Activated CD8-positive, alpha-beta T cell treated with anti-CD3 and anti-CD28 coated beads for 36 hours (primary cell): ENCODE measurements at regions not wholly inside any gene's neighbourhood (a gene's known extent, or its start where the extent isn't known, plus 50 kb on each side); places are given as distances from the start of the nearest gene placed in this dataset.

Source experiments
- ATAC-seq: fragments of 200-7000 bp; cut with Tn5 transposase; one replicate; pipeline ENCODE4 v1.10.0; 2021; ENCODE audit warnings: mild to moderate bottlenecking, moderate library complexity
- CTCF ChIA-PET: fragments of 350-600 bp; sonication (Branson Sonifier 250); formaldehyde crosslinking; loops from one replicate; lab custom pipeline; 2021; ENCODE audit warnings: antibody characterized with exemption; lab: Charles Lee
- POLR2A ChIA-PET: fragments of 350-600 bp; sonication (Branson Sonifier 250); formaldehyde crosslinking; loops from one replicate; lab custom pipeline; 2021; ENCODE audit warnings: antibody characterized with exemption; lab: Charles Lee
- DNase-seq: peaks from one replicate; pipeline ENCODE4 v3.0.0-alpha.2; 2020
- H3K27ac Mint-ChIP-seq: one replicate; pipeline ENCODE4 v1.8.0; 2021; ENCODE audit warnings: mild to moderate bottlenecking, mixed read lengths
- H3K27me3 Mint-ChIP-seq: one replicate; pipeline ENCODE4 v1.8.0; 2021; ENCODE audit warnings: mixed read lengths
- H3K36me3 Mint-ChIP-seq: one replicate; pipeline ENCODE4 v1.8.0; 2021; ENCODE audit warnings: low read depth, mixed read lengths
- H3K4me1 Mint-ChIP-seq: one replicate; pipeline ENCODE4 v1.8.0; 2021; ENCODE audit warnings: low read depth, mixed read lengths
- H3K4me3 Mint-ChIP-seq: one replicate; pipeline ENCODE4 v1.8.0; 2021; ENCODE audit warnings: mild to moderate bottlenecking, moderate library complexity, mixed read lengths
- H3K9me3 Mint-ChIP-seq: one replicate; pipeline ENCODE4 v1.8.0; 2021; ENCODE audit warnings: mixed read lengths
- CTCF ChIP-seq: fragments of 200-600 bp; IDR thresholded peaks from one replicate; pipeline ENCODE4 v1.8.0; 2022; ENCODE audit warnings: antibody characterized with exemption, mild to moderate bottlenecking
- intact Hi-C: fragments of 100-400 bp; cut with micrococcal nuclease; formaldehyde crosslinking; loops from one replicate; pipeline ENCODE4 v1.10.0; 2022

GRCh38 chr11:126149759-126150625 lies 61.5 kb downstream of the RPUSD4 start:
- Mint-ChIP-seq H3K27me3 (peaks cover 7% of the 10 kb centered on the region), H3K4me1 (no peaks in the 10 kb centered on the region), H3K9me3 (peaks cover 5% of the 10 kb centered on the region), H3K4me3 (no peak overlapping the region), H3K36me3 (no peaks in the 10 kb centered on the region), H3K27ac (no peak overlapping the region)
- ATAC-seq (no peak), DNase-seq (no peak)
- intact Hi-C loops: no loop called here
- TF ChIP-seq CTCF: no peak
- ChIA-PET CTCF (interaction anchor here (1.2 kb wide), 1 partner anchor 44 kb away, joined by 3 read pairs; no protein-coding TSS in a partner anchor), POLR2A (no interaction called here)

GRCh38 chr11:126148317-126148716 lies 63.1 kb downstream of the RPUSD4 start:
- Mint-ChIP-seq H3K4me3 (no peak overlapping the region), H3K27ac (no peak overlapping the region), H3K9me3 (peaks cover 5% of the 10 kb centered on the region), H3K36me3 (no peaks in the 10 kb centered on the region), H3K27me3 (peaks cover 7% of the 10 kb centered on the region), H3K4me1 (no peaks in the 10 kb centered on the region)
- ATAC-seq (no peak), DNase-seq (no peak)
- CTCF ChIA-PET: no interaction called here
- no peak for TF ChIP-seq CTCF
- POLR2A ChIA-PET: no interaction called here
- intact Hi-C loops: no loop called here

- ChIA-PET POLR2A (no interaction called here), CTCF (no interaction called here)
- DNase-seq: no peak
- Mint-ChIP-seq H3K27me3 (peaks cover 7% of the 10 kb centered on the region), H3K9me3 (peaks cover 5% of the 10 kb centered on the region), H3K36me3 (no peaks in the 10 kb centered on the region), H3K4me3 (no peak overlapping the region), H3K27ac (no peak overlapping the region), H3K4me1 (no peaks in the 10 kb centered on the region)
- intact Hi-C loops: no loop called here
- no peak for ATAC-seq
- no peak for TF ChIP-seq CTCF
Observed at GRCh38 chr11:126147208-126148111, 64.0 kb downstream of the RPUSD4 start.

- ChIA-PET POLR2A (no interaction called here), CTCF (no interaction called here)
- H3K4me3 Mint-ChIP-seq: no peak overlapping the region
- peaks cover 5% of the 10 kb centered on the region for H3K27me3 Mint-ChIP-seq
- no peak for TF ChIP-seq CTCF
- no peak overlapping the region for H3K27ac Mint-ChIP-seq
- no peaks in the 10 kb centered on the region for H3K4me1 Mint-ChIP-seq
- no peaks in the 10 kb centered on the region for H3K36me3 Mint-ChIP-seq
- H3K9me3 Mint-ChIP-seq: no peaks in the 10 kb centered on the region
- intact Hi-C loops: no loop called here
- ATAC-seq (no peak), DNase-seq (no peak)
Observed at GRCh38 chr11:126146454-126147192, 64.8 kb downstream of the RPUSD4 start.
